HepG2 (cell line): ENCODE measurements at regions not wholly inside any gene's neighbourhood (a gene's known extent, or its start where the extent isn't known, plus 50 kb on each side); places are given as distances from the start of the nearest gene placed in this dataset.
"Not testable (repeated sequence)": the region's sequence is repeated elsewhere in the genome, so short reads cannot be mapped to it uniquely, and the experiment has no call there.

Source experiments
- ATAC-seq: fragments of 200-7000 bp; cut with Tn5 transposase; 3 replicates; pipeline ENCODE4 v1.9.1; 2020; ENCODE audit warnings: mild to moderate bottlenecking, moderate library complexity
- BruUV-seq: library from RNA; stranded (reverse); fragments of 400-500 nt; replicated peaks from 2 replicates; lab custom pipeline; 2021; lab: Mats Ljungman, UMichigan
- CTCF ChIA-PET: fragments of 300-600 bp; formaldehyde crosslinking; extraction: SDS; loops from one replicate; lab custom pipeline; 2021; ENCODE audit warnings: low total read pairs, inconsistent platforms, low intra/inter-chr PET ratio; lab: Yijun Ruan, JAX
- POLR2A ChIA-PET: fragments of 350-600 bp; sonication (Branson Sonifier 250); formaldehyde crosslinking; loops from one replicate; lab custom pipeline; 2020; ENCODE audit warnings: antibody characterized with exemption, inconsistent platforms; lab: Yijun Ruan, JAX
- DNase-seq: peaks from one replicate; pipeline ENCODE4 v3.0.0-alpha.2; 2015; ENCODE audit warnings: low spot score
- FAIRE-seq: peaks from 3 replicates; lab custom pipeline; 2011; peaks lifted over from hg19 to GRCh38; lab: Jason Lieb, UNC
- H2AFZ ChIP-seq: one replicate; pipeline ENCODE4 v1.6.1; 2011; ENCODE audit warnings: low read length, inconsistent platforms
- H3K27ac ChIP-seq: fragments of 300-600 bp; 3 replicates; pipeline ENCODE4 v1.8.0; 2011; ENCODE audit warnings: mixed run types, mild to moderate bottlenecking, mixed read lengths, low read length, inconsistent platforms; ENCODE audit not compliant: insufficient read depth; ENCODE audit errors: extremely low read length
- H3K27me3 ChIP-seq, 2 experiments: fragments of 200-600 bp in 1 of 2; 2 replicates in 1 of 2; 3 replicates in 1 of 2; pipeline versions ENCODE4 v1.6.0 to v1.8.0; 2011; ENCODE audit warnings: low read length in 2 of 2, mild to moderate bottlenecking in 2 of 2, moderate library complexity in 2 of 2, inconsistent platforms in 1 of 2; ENCODE audit not compliant: insufficient read depth in 2 of 2, control insufficient read depth in 1 of 2
- H3K36me3 ChIP-seq, 2 experiments: fragments of 200-600 bp in 1 of 2; replicated peaks in 1 of 2; 2 replicates in 1 of 2; 3 replicates in 1 of 2; pipeline versions ENCODE4 v1.5.1 to v1.8.0; 2011; ENCODE audit warnings: low read length in 2 of 2, inconsistent platforms in 1 of 2; ENCODE audit not compliant: insufficient read depth in 2 of 2, control insufficient read depth in 1 of 2
- H3K4me1 ChIP-seq: 2 replicates; pipeline ENCODE4 v1.5.1; 2012; ENCODE audit warnings: low read length, inconsistent platforms; ENCODE audit not compliant: insufficient read depth
- H3K4me2 ChIP-seq: 2 replicates; pipeline ENCODE4 v1.6.0; 2011; ENCODE audit warnings: low read depth, low read length, inconsistent platforms
- H3K4me3 ChIP-seq, 3 experiments: fragments of 200-600 bp in 1 of 3; sonication (generic), shearing (Covaris generic) in 1 of 3; replicated peaks in 1 of 3; 2 replicates each; pipeline ENCODE4 v1.5.1; 2011 to 2016; ENCODE audit warnings: low read length in 3 of 3, inconsistent platforms in 2 of 3, low read depth in 2 of 3, mild to moderate bottlenecking in 2 of 3, control low read depth in 1 of 3, mixed read lengths in 1 of 3; ENCODE audit not compliant: insufficient read depth in 1 of 3
- H3K79me2 ChIP-seq: one replicate; pipeline ENCODE4 v1.6.1; 2011; ENCODE audit warnings: low read length, inconsistent platforms; ENCODE audit not compliant: insufficient read depth
- H3K9ac ChIP-seq: 2 replicates; pipeline ENCODE4 v1.6.0; 2011; ENCODE audit warnings: mild to moderate bottlenecking, low read depth, low read length, inconsistent platforms; ENCODE audit not compliant: insufficient read depth
- H3K9me3 ChIP-seq: 2 replicates; pipeline ENCODE4 v1.5.1; 2012; ENCODE audit warnings: mild to moderate bottlenecking, low read length
- H4K20me1 ChIP-seq: 2 replicates; pipeline ENCODE4 v1.6.0; 2011; ENCODE audit warnings: inconsistent platforms, mild to moderate bottlenecking, low read length, moderate library complexity; ENCODE audit not compliant: insufficient read depth
- DBP ChIP-seq: sonication (generic); formaldehyde crosslinking; IDR thresholded peaks from 2 replicates; pipeline ENCODE4 v1.4.0; 2020; ENCODE audit warnings: missing genetic modification reagents; ENCODE audit errors: not compliant biosample characterization
- DMAP1 ChIP-seq: IDR thresholded peaks from 2 replicates; pipeline ENCODE4 v1.6.1; 2016
- DPF2 ChIP-seq: sonication (generic); formaldehyde crosslinking; IDR thresholded peaks from 2 replicates; pipeline ENCODE4 v1.4.0; 2020; ENCODE audit warnings: mild to moderate bottlenecking, low read depth, missing genetic modification reagents, borderline replicate concordance
- MBD4 ChIP-seq: IDR thresholded peaks from 2 replicates; pipeline ENCODE4 v1.6.1; 2012; ENCODE audit warnings: low read length, inconsistent platforms, borderline replicate concordance
- POGZ ChIP-seq: sonication (generic); formaldehyde crosslinking; IDR thresholded peaks from 2 replicates; pipeline ENCODE4 v1.4.0; 2020; ENCODE audit warnings: mild to moderate bottlenecking, missing genetic modification reagents
- SIX4 ChIP-seq: sonication (generic); formaldehyde crosslinking; IDR thresholded peaks from 2 replicates; pipeline ENCODE4 v1.4.0; 2020; ENCODE audit warnings: missing genetic modification reagents
- TFDP1 ChIP-seq: IDR thresholded peaks from 2 replicates; pipeline ENCODE4 v1.6.1; 2016; ENCODE audit warnings: missing compliant biosample characterization, missing genetic modification reagents, borderline replicate concordance
- YY1 ChIP-seq: IDR thresholded peaks from 2 replicates; pipeline ENCODE4 v1.6.1; 2011; ENCODE audit warnings: low read length, low read depth, moderate library complexity, mild to moderate bottlenecking; ENCODE audit not compliant: insufficient read depth, insufficient replicate concordance
- ZBTB3 ChIP-seq: sonication (generic); formaldehyde crosslinking; IDR thresholded peaks from 2 replicates; pipeline ENCODE4 v1.4.0; 2020; ENCODE audit warnings: low read depth, mild to moderate bottlenecking, moderate library complexity, missing genetic modification reagents, borderline replicate concordance
- ZNF350 ChIP-seq: sonication (generic); formaldehyde crosslinking; IDR thresholded peaks from 2 replicates; pipeline ENCODE4 v1.4.0; 2020; ENCODE audit warnings: mild to moderate bottlenecking, low read depth, missing genetic modification reagents, borderline replicate concordance
- ZNF543 ChIP-seq: sonication (generic); formaldehyde crosslinking; IDR thresholded peaks from 2 replicates; pipeline ENCODE4 v1.4.0; 2020; ENCODE audit warnings: mild to moderate bottlenecking, missing genetic modification reagents
- WGBS: methylation state at CpG from one replicate; pipeline ENCODE4 v1.1.6; 2017; ENCODE audit warnings: low lambda C conversion rate; 5-methylcytosine and 5-hydroxymethylcytosine counted together
- in situ Hi-C: cut with HindIII; loops from 2 replicates; pipeline ENCODE4 v1.10.0; 2017; ENCODE audit warnings: low pct_unique_long_range_greater_than_20kb; ENCODE audit not compliant: extremely low pct_ligation_motif_present
- intact Hi-C: fragments of 100-400 bp; cut with micrococcal nuclease; formaldehyde crosslinking; loops from one replicate; pipeline ENCODE4 v1.10.0; 2022; ENCODE audit not compliant: unreplicated experiment
- TF ChIP-seq, protein P1 (sequence below): sonication (generic); formaldehyde crosslinking; IDR thresholded peaks from 2 replicates; pipeline ENCODE4; 2020; ENCODE audit warnings: missing genetic modification reagents, mild to moderate bottlenecking, borderline replicate concordance

DNA sequence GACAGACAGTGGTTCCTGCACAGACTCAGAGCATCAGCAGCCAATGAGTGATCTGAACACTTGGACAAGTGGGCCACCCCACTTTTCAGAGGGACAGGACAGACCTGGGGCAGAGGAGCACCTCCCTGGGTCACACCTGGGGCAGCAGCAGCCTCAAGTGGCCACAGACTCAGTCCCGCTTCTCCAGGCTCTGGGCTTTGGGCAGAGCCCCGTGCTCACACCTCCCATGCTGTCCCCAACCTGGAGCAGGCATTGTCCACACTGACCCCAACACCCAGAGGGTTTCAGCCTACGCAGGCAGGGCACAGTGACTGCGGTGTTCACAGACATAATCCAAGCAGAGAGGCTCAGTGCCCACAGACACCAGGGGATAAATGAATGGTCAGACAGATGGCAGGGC, 135.5 kb upstream of the SFSWAP start (continued):
- TF ChIP-seq, protein P1, sequence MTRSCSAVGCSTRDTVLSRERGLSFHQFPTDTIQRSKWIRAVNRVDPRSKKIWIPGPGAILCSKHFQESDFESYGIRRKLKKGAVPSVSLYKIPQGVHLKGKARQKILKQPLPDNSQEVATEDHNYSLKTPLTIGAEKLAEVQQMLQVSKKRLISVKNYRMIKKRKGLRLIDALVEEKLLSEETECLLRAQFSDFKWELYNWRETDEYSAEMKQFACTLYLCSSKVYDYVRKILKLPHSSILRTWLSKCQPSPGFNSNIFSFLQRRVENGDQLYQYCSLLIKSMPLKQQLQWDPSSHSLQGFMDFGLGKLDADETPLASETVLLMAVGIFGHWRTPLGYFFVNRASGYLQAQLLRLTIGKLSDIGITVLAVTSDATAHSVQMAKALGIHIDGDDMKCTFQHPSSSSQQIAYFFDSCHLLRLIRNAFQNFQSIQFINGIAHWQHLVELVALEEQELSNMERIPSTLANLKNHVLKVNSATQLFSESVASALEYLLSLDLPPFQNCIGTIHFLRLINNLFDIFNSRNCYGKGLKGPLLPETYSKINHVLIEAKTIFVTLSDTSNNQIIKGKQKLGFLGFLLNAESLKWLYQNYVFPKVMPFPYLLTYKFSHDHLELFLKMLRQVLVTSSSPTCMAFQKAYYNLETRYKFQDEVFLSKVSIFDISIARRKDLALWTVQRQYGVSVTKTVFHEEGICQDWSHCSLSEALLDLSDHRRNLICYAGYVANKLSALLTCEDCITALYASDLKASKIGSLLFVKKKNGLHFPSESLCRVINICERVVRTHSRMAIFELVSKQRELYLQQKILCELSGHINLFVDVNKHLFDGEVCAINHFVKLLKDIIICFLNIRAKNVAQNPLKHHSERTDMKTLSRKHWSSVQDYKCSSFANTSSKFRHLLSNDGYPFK (CRISPR knock-in tag): no peak
- no peak for TF ChIP-seq POGZ (CRISPR knock-in tag)
- TF ChIP-seq ZBTB3 (CRISPR knock-in tag): no peak
- no peak for TF ChIP-seq DPF2 (CRISPR knock-in tag)
- TF ChIP-seq YY1: no peak
- no peak for TF ChIP-seq DMAP1
- no peak for TF ChIP-seq TFDP1 (CRISPR knock-in tag)
- TF ChIP-seq ZNF350 (CRISPR knock-in tag): no peak
- TF ChIP-seq SIX4 (CRISPR knock-in tag): no peak
- no peak for TF ChIP-seq ZNF543
- TF ChIP-seq MBD4: no peak
- no peak for TF ChIP-seq DBP

- H3K79me2 ChIP-seq, H3K9me3 ChIP-seq, CTCF ChIA-PET, H3K36me3 ChIP-seq, H3K9ac ChIP-seq, FAIRE-seq, H2AFZ ChIP-seq, BruUV-seq, H3K4me2 ChIP-seq, POLR2A ChIA-PET, H3K4me1 ChIP-seq, H3K27ac ChIP-seq, H3K4me3 ChIP-seq, H4K20me1 ChIP-seq, intact Hi-C loops, DNase-seq, in situ Hi-C loops, ATAC-seq: not testable (repeated sequence)
- H3K27me3 ChIP-seq: peaks cover 4 to 62% of the 10 kb centered on the region in 2 experiments; a peak in 4 of 5 replicates
- WGBS: 72% methylated on average over 16 of the region's 17 CpGs
These were observed 134.2 kb upstream of the SFSWAP start for GRCh38 chr12:131576734-131577133.
